Esophagus muscularis mucosa (tissue), 3 donors: ENCODE measurements at regions not wholly inside any gene's neighbourhood (a gene's known extent, or its start where the extent isn't known, plus 50 kb on each side); places are given as distances from the start of the nearest gene placed in this dataset.

ENCODE experiments used
- CTCF ChIP-seq, 3 experiments: fragments of 200-600 bp in 2 of 3; fragments of 450-650 bp in 1 of 3; sonication (generic) in 2 of 3; IDR thresholded peaks; one replicate each; pipeline ENCODE4 v1.5.1; 2017 to 2019; ENCODE audit warnings: antibody characterized with exemption in 3 of 3, mild to moderate bottlenecking in 2 of 3, moderate library complexity in 1 of 3
- EP300 ChIP-seq: sonication (generic); formaldehyde crosslinking; IDR thresholded peaks from one replicate; pipeline ENCODE4 v1.6.1; 2017; ENCODE audit warnings: antibody characterized with exemption

- TF ChIP-seq CTCF (IDR thresholded peaks at IDR 0.05) (no peak), EP300 (no peak)
These were observed 66.5 kb upstream of the DOCK10 start for GRCh38 chr2:225108805-225109204.
